ENCODE measurements at regions not wholly inside any gene's neighbourhood (a gene's known extent, or its start where the extent isn't known, plus 50 kb on each side); places are given as distances from the start of the nearest gene placed in this dataset.

DNA sequence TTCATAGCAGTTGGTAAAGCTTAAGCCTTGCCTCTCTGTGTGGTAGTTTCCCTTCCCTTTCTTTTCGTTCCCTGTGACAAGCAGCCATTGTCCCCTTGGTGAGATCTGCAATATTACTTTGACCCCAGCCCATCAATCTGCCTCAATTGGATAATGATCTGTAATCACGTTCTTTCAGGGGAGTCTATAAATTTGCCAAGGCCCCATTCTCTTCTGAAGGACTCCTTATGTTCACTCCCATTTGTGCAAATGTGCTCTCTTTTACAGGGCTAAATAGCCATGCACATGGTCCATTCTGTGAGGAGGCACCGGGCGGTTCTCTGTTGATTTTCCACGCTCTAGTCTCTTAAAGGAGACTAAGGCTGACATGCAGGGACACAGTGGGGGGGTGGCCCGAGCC lies 660.4 kb upstream of the SLC35B3 start:
- no peak overlapping the region for H3K27ac ChIP-seq (ENCODE audit: insufficient read depth, low read depth, low read length)
- no peak for TF ChIP-seq POLR2AphosphoS5 (IDR thresholded peaks at IDR 0.05; ENCODE audit: insufficient read depth, low read depth, low read length)
- TF ChIP-seq JUN (IDR thresholded peaks at IDR 0.05; ENCODE audit: borderline replicate concordance, insufficient read depth, insufficient read length, low read depth) = no peak
- TF ChIP-seq, protein P1, sequence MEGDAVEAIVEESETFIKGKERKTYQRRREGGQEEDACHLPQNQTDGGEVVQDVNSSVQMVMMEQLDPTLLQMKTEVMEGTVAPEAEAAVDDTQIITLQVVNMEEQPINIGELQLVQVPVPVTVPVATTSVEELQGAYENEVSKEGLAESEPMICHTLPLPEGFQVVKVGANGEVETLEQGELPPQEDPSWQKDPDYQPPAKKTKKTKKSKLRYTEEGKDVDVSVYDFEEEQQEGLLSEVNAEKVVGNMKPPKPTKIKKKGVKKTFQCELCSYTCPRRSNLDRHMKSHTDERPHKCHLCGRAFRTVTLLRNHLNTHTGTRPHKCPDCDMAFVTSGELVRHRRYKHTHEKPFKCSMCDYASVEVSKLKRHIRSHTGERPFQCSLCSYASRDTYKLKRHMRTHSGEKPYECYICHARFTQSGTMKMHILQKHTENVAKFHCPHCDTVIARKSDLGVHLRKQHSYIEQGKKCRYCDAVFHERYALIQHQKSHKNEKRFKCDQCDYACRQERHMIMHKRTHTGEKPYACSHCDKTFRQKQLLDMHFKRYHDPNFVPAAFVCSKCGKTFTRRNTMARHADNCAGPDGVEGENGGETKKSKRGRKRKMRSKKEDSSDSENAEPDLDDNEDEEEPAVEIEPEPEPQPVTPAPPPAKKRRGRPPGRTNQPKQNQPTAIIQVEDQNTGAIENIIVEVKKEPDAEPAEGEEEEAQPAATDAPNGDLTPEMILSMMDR (IDR thresholded peaks at IDR 0.05; ENCODE audit: extremely low read depth in 1 of 2, insufficient read depth in 1 of 2, low read depth in 1 of 2, low read length in 2 of 2) = no peak
- TF ChIP-seq GATA2 (IDR thresholded peaks at IDR 0.05; ENCODE audit: insufficient read depth, insufficient read length, low read depth, low read length) = no peak
- no peak for TF ChIP-seq MYC (IDR thresholded peaks at IDR 0.05; ENCODE audit: low read depth, low read length)
- TF ChIP-seq POLR2A (IDR thresholded peaks at IDR 0.05; ENCODE audit: low read depth, low read length) = no peak
- TF ChIP-seq, protein P2, sequence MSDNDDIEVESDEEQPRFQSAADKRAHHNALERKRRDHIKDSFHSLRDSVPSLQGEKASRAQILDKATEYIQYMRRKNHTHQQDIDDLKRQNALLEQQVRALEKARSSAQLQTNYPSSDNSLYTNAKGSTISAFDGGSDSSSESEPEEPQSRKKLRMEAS (IDR thresholded peaks at IDR 0.05; ENCODE audit: insufficient read depth, insufficient read length) = no peak
- TF ChIP-seq EZH2 (IDR thresholded peaks at IDR 0.05; ENCODE audit: borderline replicate concordance, low read depth, low read length, severe bottlenecking) = no peak
- no peak for TF ChIP-seq FOS (IDR thresholded peaks at IDR 0.05; ENCODE audit: borderline replicate concordance, insufficient read depth, low read length)
- H3K79me2 ChIP-seq (ENCODE audit: control insufficient read depth, insufficient read depth, low read length) = no peaks in the 10 kb centered on the region
- H3K4me2 ChIP-seq (ENCODE audit: insufficient read depth, low read length) = no peak overlapping the region
- DNase-seq (ENCODE audit: low read depth, low spot score) (no peak), FAIRE-seq (no peak)
- ChIA-PET CTCF (no interaction called here), POLR2A (no interaction called here)
- dilution Hi-C loops (cut with MboI; ENCODE audit: extremely low pct_ligation_motif_present, low sequenced_read_pairs) (no loop called here), intact Hi-C loops (cut with micrococcal nuclease) (no loop called here)
- no peaks in the 10 kb centered on the region for H3K36me3 ChIP-seq (ENCODE audit: control insufficient read depth in 2 of 2, extremely low read depth in 1 of 2, insufficient read depth in 2 of 2, low read length in 2 of 2)
- BruUV-seq (replicated peaks) = no TSS peak
- no peaks in the 10 kb centered on the region for H4K20me1 ChIP-seq (replicated peaks; ENCODE audit: control insufficient read depth, extremely low read depth, insufficient read depth, low read length)
- H2AFZ ChIP-seq (ENCODE audit: low read depth, low read length) = no peak overlapping the region
- H3K4me1 ChIP-seq (ENCODE audit: control insufficient read depth, extremely low read depth, insufficient read depth, low read length) = no peaks in the 10 kb centered on the region
- no peaks in the 10 kb centered on the region for H3K27me3 ChIP-seq (ENCODE audit: control insufficient read depth in 2 of 2, insufficient read depth in 2 of 2, low read length in 2 of 2)
- no peaks in the 10 kb centered on the region for H3K9me1 ChIP-seq (replicated peaks; ENCODE audit: control insufficient read depth, extremely low read depth, insufficient read depth, low read length)
- H3K9ac ChIP-seq (replicated peaks; ENCODE audit: extremely low read depth, insufficient read depth, low read length) = no peak overlapping the region
- no peak overlapping the region for H3K4me3 ChIP-seq (replicated peaks in 1 of 3; ENCODE audit: insufficient read depth in 1 of 3, low read depth in 1 of 3, low read length in 3 of 3)
- H3K9me3 ChIP-seq (replicated peaks; ENCODE audit: control insufficient read depth, insufficient read depth, low read length) = peaks cover 5% of the 10 kb centered on the region
